Pulmonary artery endothelial cell (primary cell): ENCODE measurements at regions not wholly inside any gene's neighbourhood (a gene's known extent, or its start where the extent isn't known, plus 50 kb on each side); places are given as distances from the start of the nearest gene placed in this dataset.
"Not testable (repeated sequence)": the region's sequence is repeated elsewhere in the genome, so short reads cannot be mapped to it uniquely, and the experiment has no call there.

Experiments used
- DNase-seq: peaks from one replicate; pipeline ENCODE4 v3.0.0-alpha.2; 2011; ENCODE audit warnings: low read depth, low spot score

GRCh38 chr12:114504311-114504710 lies 98.4 kb upstream of the TBX5 start:
- no peak for DNase-seq

- no peak for DNase-seq
These were observed 95.5 kb upstream of the TBX5 start for GRCh38 chr12:114501474-114501807.

GRCh38 chr12:114500775-114501473 lies 95.0 kb upstream of the TBX5 start:
- no peak for DNase-seq

- no peak for DNase-seq
These were observed 94.2 kb upstream of the TBX5 start for GRCh38 chr12:114500131-114500530.

GRCh38 chr12:114499338-114499737 lies 93.4 kb upstream of the TBX5 start:
- no peak for DNase-seq

GRCh38 chr12:114491916-114492315 lies 86.0 kb upstream of the TBX5 start:
- no peak for DNase-seq

GRCh38 chr12:114484822-114485459 lies 79.0 kb upstream of the TBX5 start:
- not testable (repeated sequence) for DNase-seq

- DNase-seq = no peak
These were observed 78.1 kb upstream of the TBX5 start for GRCh38 chr12:114483996-114484395.

GRCh38 chr12:114481200-114481535 lies 75.2 kb upstream of the TBX5 start:
- DNase-seq = no peak

- no peak for DNase-seq
These were observed 74.6 kb upstream of the TBX5 start for GRCh38 chr12:114480337-114481199.

GRCh38 chr12:114479831-114480230 lies 73.9 kb upstream of the TBX5 start:
- no peak for DNase-seq

GRCh38 chr12:114478865-114479264 lies 72.9 kb upstream of the TBX5 start:
- DNase-seq = no peak

- DNase-seq = no peak
These were observed 72.0 kb upstream of the TBX5 start for GRCh38 chr12:114477989-114478395.

- DNase-seq = no peak
These were observed 70.2 kb upstream of the TBX5 start for GRCh38 chr12:114476159-114476558.

- DNase-seq = no peak
These were observed 67.8 kb upstream of the TBX5 start for GRCh38 chr12:114473717-114474116.

- no peak for DNase-seq
These were observed 67.1 kb upstream of the TBX5 start for GRCh38 chr12:114473018-114473417.

GRCh38 chr12:114457620-114458019 lies 51.7 kb upstream of the TBX5 start:
- no peak for DNase-seq
